ENCODE measurements at regions not wholly inside any gene's neighbourhood (a gene's known extent, or its start where the extent isn't known, plus 50 kb on each side); places are given as distances from the start of the nearest gene placed in this dataset.

GRCh38 chr9:13958672-13959071 lies 355.3 kb downstream of the NFIB start:
- no peak overlapping the region for H3K27ac ChIP-seq
- TF ChIP-seq CTCF (conservative IDR thresholded peaks at IDR 0.05) = no peak

GRCh38 chr9:13957089-13957488 lies 356.9 kb downstream of the NFIB start:
- no peak for TF ChIP-seq CTCF (conservative IDR thresholded peaks at IDR 0.05)
- H3K27ac ChIP-seq = no peak overlapping the region

GRCh38 chr9:13956107-13956506 lies 357.8 kb downstream of the NFIB start:
- H3K27ac ChIP-seq = no peak overlapping the region
- no peak for TF ChIP-seq CTCF (conservative IDR thresholded peaks at IDR 0.05)

GRCh38 chr9:13952906-13953305 lies 361.0 kb downstream of the NFIB start:
- H3K27ac ChIP-seq = no peak overlapping the region
- no peak for TF ChIP-seq CTCF (conservative IDR thresholded peaks at IDR 0.05)

GRCh38 chr9:13948037-13948436 lies 365.9 kb downstream of the NFIB start:
- peak overlapping the region; percentile 75 for H3K27ac ChIP-seq
- no peak for TF ChIP-seq CTCF (conservative IDR thresholded peaks at IDR 0.05)

GRCh38 chr9:13943176-13943575 lies 370.8 kb downstream of the NFIB start:
- no peak for TF ChIP-seq CTCF (conservative IDR thresholded peaks at IDR 0.05)
- H3K27ac ChIP-seq = no peak overlapping the region

- no peak overlapping the region for H3K27ac ChIP-seq
- TF ChIP-seq CTCF (conservative IDR thresholded peaks at IDR 0.05) = no peak
Measured at GRCh38 chr9:13942695-13943094, 371.2 kb downstream of the NFIB start.

GRCh38 chr9:13942201-13942600 lies 371.7 kb downstream of the NFIB start:
- TF ChIP-seq CTCF (conservative IDR thresholded peaks at IDR 0.05) = no peak
- no peak overlapping the region for H3K27ac ChIP-seq
